ENCODE measurements at regions not wholly inside any gene's neighbourhood (a gene's known extent, or its start where the extent isn't known, plus 50 kb on each side); places are given as distances from the start of the nearest gene placed in this dataset.

DNA sequence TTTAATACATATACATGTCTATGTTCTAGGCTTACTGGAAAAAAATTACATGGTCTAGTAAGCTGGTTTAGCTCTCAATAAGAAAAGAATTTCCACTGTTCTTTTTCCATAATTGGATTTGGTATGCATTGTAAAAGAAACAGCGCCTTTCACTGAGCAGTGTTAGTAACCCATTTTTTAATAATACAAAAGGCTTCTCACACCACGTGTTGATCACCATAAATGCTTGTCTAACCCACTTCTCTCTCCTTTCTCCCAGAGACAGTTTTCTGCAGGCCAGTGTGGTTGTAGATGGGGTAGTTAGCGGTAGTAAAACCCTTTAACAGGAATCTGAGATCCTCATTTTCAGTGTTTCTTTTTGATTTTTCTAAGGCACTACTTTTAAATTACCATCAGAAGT, 348.7 kb upstream of the MANEA start:
- Histone ChIP-seq H3K18ac (ENCODE audit: low read depth, low read length) (no peak overlapping the region), H3K9me1 (ENCODE audit: insufficient read depth, low read length) (no peaks in the 10 kb centered on the region), H3K9me3 (ENCODE audit: control insufficient read depth, insufficient read depth, low read length) (no peaks in the 10 kb centered on the region), H4K8ac (ENCODE audit: low read depth in 2 of 2, low read length in 2 of 2) (no peak overlapping the region; a peak in 1 of 4 replicates), H2BK120ac (ENCODE audit: low read depth, low read length) (no peak overlapping the region), H3K4me1 (ENCODE audit: control insufficient read depth, insufficient read depth, low read length) (0 out of 2 replicates have a peak, but pooled peaks cover 1% of the 10 kb centered on the region), H3K23ac (ENCODE audit: low read depth, low read length) (no peak overlapping the region), H3K9ac (ENCODE audit: low read depth, low read length) (no peak overlapping the region), H3K4me3 (ENCODE audit: insufficient read depth, low read depth, low read length) (no peak overlapping the region), H4K20me1 (ENCODE audit: insufficient read depth, low read length) (no peaks in the 10 kb centered on the region), H3K36me3 (ENCODE audit: control insufficient read depth, insufficient read depth, low read length) (no peaks in the 10 kb centered on the region), H3K56ac (ENCODE audit: extremely low read depth, insufficient read depth, low read length) (no peak overlapping the region), H3K27ac (ENCODE audit: insufficient read depth, low read length) (no peak overlapping the region), H2AK9ac (replicated peaks; ENCODE audit: low read depth, low read length, poor library complexity) (no peak overlapping the region), H2AK5ac (ENCODE audit: low read depth, low read length) (no peak overlapping the region), H2BK20ac (ENCODE audit: low read depth, low read length) (no peak overlapping the region), H2BK5ac (ENCODE audit: low read depth, low read length, poor library complexity, severe bottlenecking) (no peak overlapping the region), H2BK15ac (ENCODE audit: low read depth, low read length) (no peak overlapping the region), H4K91ac (ENCODE audit: insufficient read depth, low read depth, low read length) (no peak overlapping the region), H4K5ac (ENCODE audit: low read depth, low read length) (no peak overlapping the region), H3K4me2 (ENCODE audit: low read depth, low read length) (no peak overlapping the region), H3K14ac (replicated peaks; ENCODE audit: low read depth, low read length) (no peak overlapping the region), H2AFZ (replicated peaks; ENCODE audit: low read length, poor library complexity) (no peak overlapping the region), H3K27me3 (ENCODE audit: control insufficient read depth, insufficient read depth, low read length) (no peaks in the 10 kb centered on the region), H3K79me1 (ENCODE audit: low read depth in 1 of 2, low read length in 2 of 2) (no peaks in the 10 kb centered on the region), H3K4ac (ENCODE audit: low read depth, low read length) (no peak overlapping the region)
- intact Hi-C loops (cut with micrococcal nuclease): no loop called here
- dilution Hi-C loops (cut with HindIII; ENCODE audit: low sequenced_read_pairs, unreplicated experiment): no loop called here
- TF ChIP-seq BHLHE40 (IDR thresholded peaks at IDR 0.05; ENCODE audit: low read depth, low read length) (no peak), RCOR1 (IDR thresholded peaks at IDR 0.05; ENCODE audit: insufficient replicate concordance, low read length) (no peak), MAZ (IDR thresholded peaks at IDR 0.05; ENCODE audit: borderline replicate concordance, low read depth, low read length) (no peak), RFX5 (IDR thresholded peaks at IDR 0.05; ENCODE audit: low read depth, low read length) (no peak), POLR2A (IDR thresholded peaks at IDR 0.05; ENCODE audit: low read depth, low read length) (no peak), ELK1 (IDR thresholded peaks at IDR 0.05; ENCODE audit: borderline replicate concordance, low read depth, low read length) (no peak), SMC3 (IDR thresholded peaks at IDR 0.05; ENCODE audit: low read depth, low read length) (no peak), CHD1 (IDR thresholded peaks at IDR 0.05; ENCODE audit: low read depth, low read length) (no peak), RAD21 (IDR thresholded peaks at IDR 0.05; ENCODE audit: low read length) (no peak), FOS (IDR thresholded peaks at IDR 0.05; ENCODE audit: low read depth, low read length) (no peak), CEBPB (IDR thresholded peaks at IDR 0.05; ENCODE audit: low read depth, low read length) (no peak), MXI1 (IDR thresholded peaks at IDR 0.05; ENCODE audit: borderline replicate concordance, low read depth, low read length) (no peak), NFE2L2 (IDR thresholded peaks at IDR 0.05; ENCODE audit: low read depth, low read length) (no peak), MAFK (IDR thresholded peaks at IDR 0.05; ENCODE audit: low read depth, low read length) (no peak)
- TF ChIP-seq, protein P1, sequence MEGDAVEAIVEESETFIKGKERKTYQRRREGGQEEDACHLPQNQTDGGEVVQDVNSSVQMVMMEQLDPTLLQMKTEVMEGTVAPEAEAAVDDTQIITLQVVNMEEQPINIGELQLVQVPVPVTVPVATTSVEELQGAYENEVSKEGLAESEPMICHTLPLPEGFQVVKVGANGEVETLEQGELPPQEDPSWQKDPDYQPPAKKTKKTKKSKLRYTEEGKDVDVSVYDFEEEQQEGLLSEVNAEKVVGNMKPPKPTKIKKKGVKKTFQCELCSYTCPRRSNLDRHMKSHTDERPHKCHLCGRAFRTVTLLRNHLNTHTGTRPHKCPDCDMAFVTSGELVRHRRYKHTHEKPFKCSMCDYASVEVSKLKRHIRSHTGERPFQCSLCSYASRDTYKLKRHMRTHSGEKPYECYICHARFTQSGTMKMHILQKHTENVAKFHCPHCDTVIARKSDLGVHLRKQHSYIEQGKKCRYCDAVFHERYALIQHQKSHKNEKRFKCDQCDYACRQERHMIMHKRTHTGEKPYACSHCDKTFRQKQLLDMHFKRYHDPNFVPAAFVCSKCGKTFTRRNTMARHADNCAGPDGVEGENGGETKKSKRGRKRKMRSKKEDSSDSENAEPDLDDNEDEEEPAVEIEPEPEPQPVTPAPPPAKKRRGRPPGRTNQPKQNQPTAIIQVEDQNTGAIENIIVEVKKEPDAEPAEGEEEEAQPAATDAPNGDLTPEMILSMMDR (conservative IDR thresholded peaks at IDR 0.05; ENCODE audit: low read depth, low read length): no peak
- TF ChIP-seq, protein P2, sequence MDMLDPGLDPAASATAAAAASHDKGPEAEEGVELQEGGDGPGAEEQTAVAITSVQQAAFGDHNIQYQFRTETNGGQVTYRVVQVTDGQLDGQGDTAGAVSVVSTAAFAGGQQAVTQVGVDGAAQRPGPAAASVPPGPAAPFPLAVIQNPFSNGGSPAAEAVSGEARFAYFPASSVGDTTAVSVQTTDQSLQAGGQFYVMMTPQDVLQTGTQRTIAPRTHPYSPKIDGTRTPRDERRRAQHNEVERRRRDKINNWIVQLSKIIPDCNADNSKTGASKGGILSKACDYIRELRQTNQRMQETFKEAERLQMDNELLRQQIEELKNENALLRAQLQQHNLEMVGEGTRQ (IDR thresholded peaks at IDR 0.05; ENCODE audit: low read depth, low read length): no peak
- POLR2A ChIA-PET (ENCODE audit: unreplicated experiment): no interaction called here
- ATAC-seq (ENCODE audit: low read depth) (no peak), DNase-seq (no peak)
- in situ Hi-C loops (cut with MboI; ENCODE audit: low sequenced_read_pairs): no loop called here
- no TSS peak for BruUV-seq (replicated peaks)
- CTCF ChIA-PET: no interaction called here
- WGBS, 2 experiments (ENCODE audit: extremely low coverage in 2 of 2, insufficient read length in 1 of 2): no CpG with 5 or more reads among the region's 3 CpGs

Data from IMR-90 (cell line).